ENCODE measurements at regions not wholly inside any gene's neighbourhood (a gene's known extent, or its start where the extent isn't known, plus 50 kb on each side); places are given as distances from the start of the nearest gene placed in this dataset.

DNA sequence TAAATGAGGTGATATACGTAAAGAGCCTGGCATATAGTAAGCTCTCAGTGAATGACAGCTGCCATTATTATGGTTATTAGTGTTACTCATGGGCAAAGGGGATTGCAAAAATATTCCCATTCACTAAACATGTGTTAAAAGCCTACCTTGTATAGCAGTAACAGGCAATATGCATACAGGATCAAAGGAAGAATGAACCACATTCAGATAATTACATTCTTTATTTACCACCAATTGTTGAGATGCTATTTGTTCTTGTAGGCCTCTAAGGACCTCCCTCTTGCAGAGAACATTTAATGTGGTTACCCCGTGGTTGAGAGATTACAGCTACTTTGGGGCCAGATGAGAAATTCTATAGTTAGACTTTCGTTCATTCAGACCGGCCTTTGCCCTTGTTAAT is 82.7 kb upstream of the DRD2 start (continued):
- TF ChIP-seq, protein P1, sequence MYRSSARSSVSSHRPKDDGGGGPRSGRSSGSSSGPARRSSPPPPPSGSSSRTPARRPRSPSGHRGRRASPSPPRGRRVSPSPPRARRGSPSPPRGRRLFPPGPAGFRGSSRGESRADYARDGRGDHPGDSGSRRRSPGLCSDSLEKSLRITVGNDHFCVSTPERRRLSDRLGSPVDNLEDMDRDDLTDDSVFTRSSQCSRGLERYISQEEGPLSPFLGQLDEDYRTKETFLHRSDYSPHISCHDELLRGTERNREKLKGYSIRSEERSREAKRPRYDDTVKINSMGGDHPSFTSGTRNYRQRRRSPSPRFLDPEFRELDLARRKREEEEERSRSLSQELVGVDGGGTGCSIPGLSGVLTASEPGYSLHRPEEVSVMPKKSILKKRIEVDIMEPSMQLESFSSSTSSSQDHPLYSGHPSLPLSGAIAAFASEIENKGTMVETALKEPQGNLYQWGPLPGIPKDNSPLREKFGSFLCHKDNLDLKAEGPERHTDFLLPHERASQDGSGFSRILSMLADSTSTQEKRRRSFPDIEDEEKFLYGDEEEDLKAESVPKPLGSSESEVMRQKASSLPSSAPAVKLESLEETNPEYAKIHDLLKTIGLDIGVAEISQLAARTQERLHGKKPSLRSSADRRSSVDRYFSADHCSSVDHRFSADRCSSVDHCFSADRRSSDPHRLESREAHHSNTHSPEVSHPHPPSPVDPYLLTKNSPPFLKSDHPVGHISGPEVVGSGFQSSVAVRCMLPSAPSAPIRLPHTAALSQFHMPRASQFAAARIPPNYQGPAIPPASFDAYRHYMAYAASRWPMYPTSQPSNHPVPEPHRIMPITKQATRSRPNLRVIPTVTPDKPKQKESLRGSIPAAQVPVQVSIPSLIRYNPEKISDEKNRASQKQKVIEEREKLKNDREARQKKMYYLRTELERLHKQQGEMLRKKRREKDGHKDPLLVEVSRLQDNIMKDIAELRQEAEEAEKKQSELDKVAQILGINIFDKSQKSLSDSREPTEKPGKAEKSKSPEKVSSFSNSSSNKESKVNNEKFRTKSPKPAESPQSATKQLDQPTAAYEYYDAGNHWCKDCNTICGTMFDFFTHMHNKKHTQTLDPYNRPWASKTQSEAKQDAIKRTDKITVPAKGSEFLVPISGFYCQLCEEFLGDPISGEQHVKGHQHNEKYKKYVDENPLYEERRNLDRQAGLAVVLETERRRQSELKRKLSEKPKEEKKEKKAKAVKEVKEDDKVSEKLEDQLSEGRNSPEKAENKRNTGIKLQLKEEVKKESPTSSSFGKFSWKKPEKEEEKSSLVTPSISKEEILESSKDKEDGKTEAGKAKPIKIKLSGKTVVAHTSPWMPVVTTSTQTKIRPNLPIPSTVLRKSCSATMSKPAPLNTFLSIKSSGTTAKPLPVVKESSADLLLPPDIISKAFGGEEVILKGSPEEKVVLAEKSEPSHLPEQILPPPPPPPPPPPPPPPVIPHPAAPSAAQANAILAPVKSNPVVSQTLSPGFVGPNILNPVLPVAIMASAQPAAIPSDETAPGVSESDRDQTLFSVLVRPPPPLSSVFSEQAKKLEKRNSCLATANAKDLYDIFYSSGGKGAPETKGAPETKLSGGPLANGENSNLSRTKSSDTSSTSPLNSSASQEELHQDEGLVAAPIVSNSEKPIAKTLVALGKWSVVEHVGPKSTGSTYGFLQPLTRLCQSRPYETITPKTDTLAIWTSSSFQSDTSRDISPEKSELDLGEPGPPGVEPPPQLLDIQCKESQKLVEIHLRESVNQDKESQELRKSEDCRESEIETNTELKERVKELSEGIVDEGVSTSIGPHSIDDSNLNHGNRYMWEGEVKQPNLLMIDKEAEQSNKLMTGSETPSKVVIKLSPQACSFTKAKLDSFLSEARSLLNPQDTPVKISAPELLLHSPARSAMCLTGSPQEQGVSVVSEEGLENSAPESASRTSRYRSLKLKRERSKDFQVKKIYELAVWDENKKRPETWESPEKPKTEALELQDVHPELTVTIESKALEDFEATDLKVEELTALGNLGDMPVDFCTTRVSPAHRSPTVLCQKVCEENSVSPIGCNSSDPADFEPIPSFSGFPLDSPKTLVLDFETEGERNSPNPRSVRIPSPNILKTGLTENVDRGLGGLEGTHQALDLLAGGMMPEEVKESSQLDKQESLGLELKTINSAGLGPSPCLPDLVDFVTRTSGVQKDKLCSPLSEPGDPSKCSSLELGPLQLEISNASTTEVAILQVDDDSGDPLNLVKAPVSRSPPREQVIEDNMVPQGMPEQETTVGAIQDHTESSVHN (IDR thresholded peaks at IDR 0.05; ENCODE audit: borderline replicate concordance in 1 of 2, low read depth in 1 of 2), result no peak
- TF ChIP-seq NCOA1 (IDR thresholded peaks at IDR 0.05; ENCODE audit: low read depth) (no peak), NR1H2 (CRISPR knock-in tag; IDR thresholded peaks at IDR 0.05) (no peak), SP1 (CRISPR knock-in tag; IDR thresholded peaks at IDR 0.05) (no peak), NFATC3 (IDR thresholded peaks at IDR 0.05) (no peak), GATAD2B (IDR thresholded peaks at IDR 0.05; ENCODE audit: borderline replicate concordance) (no peak), MED1 (CRISPR knock-in tag; IDR thresholded peaks at IDR 0.05; ENCODE audit: borderline replicate concordance) (no peak)
- TF ChIP-seq, protein P2, sequence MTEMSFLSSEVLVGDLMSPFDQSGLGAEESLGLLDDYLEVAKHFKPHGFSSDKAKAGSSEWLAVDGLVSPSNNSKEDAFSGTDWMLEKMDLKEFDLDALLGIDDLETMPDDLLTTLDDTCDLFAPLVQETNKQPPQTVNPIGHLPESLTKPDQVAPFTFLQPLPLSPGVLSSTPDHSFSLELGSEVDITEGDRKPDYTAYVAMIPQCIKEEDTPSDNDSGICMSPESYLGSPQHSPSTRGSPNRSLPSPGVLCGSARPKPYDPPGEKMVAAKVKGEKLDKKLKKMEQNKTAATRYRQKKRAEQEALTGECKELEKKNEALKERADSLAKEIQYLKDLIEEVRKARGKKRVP (CRISPR knock-in tag; IDR thresholded peaks at IDR 0.05), result no peak

All from K562 (cell line).